ENCODE measurements at regions not wholly inside any gene's neighbourhood (a gene's known extent, or its start where the extent isn't known, plus 50 kb on each side); places are given as distances from the start of the nearest gene placed in this dataset.

DNA sequence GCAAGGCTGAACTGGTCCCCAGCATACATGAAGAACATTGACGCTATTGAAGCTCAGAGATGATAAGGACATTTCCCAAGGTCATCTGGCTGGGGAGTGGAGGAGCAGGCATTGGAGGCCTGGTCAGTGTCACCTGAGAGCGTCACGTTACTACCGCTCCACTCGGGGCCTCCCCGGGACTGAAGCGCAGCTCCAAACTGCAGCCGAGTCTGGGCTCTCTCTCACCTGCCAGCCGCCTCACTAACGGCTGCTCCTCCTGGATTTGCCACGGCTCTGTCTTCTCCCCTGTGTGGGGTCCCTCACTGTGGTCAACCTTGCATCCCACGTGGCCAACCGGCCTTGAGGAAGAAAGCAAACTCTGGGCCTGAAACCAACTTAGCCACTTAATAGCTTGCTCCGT is 111.3 kb downstream of the ADSS2 start:
- 80 to 84% (median 83%) methylated on average over 14 of the region's 14 CpGs for WGBS, 3 donors
- no peaks in the 10 kb centered on the region for H3K9me3 ChIP-seq

DNA sequence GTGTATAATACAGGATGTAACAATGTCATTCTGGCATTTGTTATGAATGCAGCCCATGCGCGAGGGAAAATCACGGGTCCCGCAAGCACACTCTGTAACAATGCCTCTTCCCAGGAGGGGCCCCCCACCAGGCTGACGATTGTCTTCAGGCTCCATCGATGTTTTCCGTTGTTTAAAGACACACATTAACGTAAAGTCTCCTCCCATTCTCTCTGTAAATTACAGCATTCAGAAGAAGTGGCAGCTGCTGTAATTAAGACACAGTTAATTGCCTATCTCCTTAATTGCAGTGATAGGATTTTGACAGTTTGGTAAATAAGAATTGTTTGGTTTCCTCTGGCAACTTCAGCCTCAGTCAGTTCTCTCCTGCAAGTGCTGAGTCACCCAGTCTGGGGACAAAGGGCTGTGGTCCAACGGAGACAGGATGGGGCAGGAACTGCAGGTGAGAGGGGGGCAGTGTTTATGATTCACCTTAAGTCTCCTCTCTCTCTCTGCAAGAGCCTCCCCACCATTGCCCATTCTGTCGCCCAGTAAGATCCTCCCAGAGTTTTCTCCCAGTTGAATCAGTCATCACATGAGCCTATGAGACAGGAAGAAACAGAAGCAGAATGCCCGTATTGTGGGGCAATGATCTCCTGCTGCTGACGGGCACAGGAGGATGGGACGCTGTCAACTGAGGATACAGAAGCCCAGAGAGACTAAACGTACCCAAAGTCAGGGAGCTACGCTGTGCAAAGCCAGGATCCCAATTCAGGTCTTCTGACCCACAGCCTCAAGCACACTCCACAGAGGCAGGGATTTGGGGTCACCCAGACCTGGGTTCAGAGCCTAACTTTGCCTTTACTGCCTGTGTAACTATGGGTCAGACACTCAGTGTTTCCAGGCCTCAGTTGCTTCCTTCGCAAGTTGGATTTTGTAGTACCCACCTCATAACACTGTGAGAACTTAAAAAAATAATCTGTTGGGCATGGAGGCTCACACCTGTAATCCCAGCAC is 110.0 kb downstream of the ADSS2 start:
- Histone ChIP-seq H3K9me3 (no peaks in the 10 kb centered on the region), H3K27ac (no peak overlapping the region), H3K4me1 (no peaks in the 10 kb centered on the region), H3K36me3 (ENCODE audit: insufficient read depth in 1 of 2, low read depth in 1 of 2) (no peaks in the 10 kb centered on the region), H3K27me3 (ENCODE audit: insufficient read depth in 3 of 3, low read length in 2 of 3) (no peaks in the 10 kb centered on the region), H3K4me3 (no peak overlapping the region)
- no peak for DNase-seq
- no peak for ATAC-seq
- 47 to 51% (median 48%) methylated on average over 16 of the region's 16 CpGs for WGBS, 3 donors
- intact Hi-C loops (cut with DNase I): no loop called here
- TF ChIP-seq, protein P1, sequence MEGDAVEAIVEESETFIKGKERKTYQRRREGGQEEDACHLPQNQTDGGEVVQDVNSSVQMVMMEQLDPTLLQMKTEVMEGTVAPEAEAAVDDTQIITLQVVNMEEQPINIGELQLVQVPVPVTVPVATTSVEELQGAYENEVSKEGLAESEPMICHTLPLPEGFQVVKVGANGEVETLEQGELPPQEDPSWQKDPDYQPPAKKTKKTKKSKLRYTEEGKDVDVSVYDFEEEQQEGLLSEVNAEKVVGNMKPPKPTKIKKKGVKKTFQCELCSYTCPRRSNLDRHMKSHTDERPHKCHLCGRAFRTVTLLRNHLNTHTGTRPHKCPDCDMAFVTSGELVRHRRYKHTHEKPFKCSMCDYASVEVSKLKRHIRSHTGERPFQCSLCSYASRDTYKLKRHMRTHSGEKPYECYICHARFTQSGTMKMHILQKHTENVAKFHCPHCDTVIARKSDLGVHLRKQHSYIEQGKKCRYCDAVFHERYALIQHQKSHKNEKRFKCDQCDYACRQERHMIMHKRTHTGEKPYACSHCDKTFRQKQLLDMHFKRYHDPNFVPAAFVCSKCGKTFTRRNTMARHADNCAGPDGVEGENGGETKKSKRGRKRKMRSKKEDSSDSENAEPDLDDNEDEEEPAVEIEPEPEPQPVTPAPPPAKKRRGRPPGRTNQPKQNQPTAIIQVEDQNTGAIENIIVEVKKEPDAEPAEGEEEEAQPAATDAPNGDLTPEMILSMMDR (IDR thresholded peaks at IDR 0.05): no peak

More for the DNA sequence above, 111.3 kb downstream of the ADSS2 start:
- H3K36me3 ChIP-seq (ENCODE audit: insufficient read depth in 1 of 2, low read depth in 1 of 2): no peaks in the 10 kb centered on the region
- H3K4me1 ChIP-seq: no peaks in the 10 kb centered on the region
- no peak for ATAC-seq
- no peaks in the 10 kb centered on the region for H3K27me3 ChIP-seq (ENCODE audit: insufficient read depth in 3 of 3, low read length in 2 of 3)
- no peak overlapping the region for H3K4me3 ChIP-seq
- no peak for DNase-seq
- H3K27ac ChIP-seq: no peak overlapping the region
- TF ChIP-seq, protein P1 (IDR thresholded peaks at IDR 0.05): no peak
- intact Hi-C loops (cut with DNase I): no loop called here

DNA sequence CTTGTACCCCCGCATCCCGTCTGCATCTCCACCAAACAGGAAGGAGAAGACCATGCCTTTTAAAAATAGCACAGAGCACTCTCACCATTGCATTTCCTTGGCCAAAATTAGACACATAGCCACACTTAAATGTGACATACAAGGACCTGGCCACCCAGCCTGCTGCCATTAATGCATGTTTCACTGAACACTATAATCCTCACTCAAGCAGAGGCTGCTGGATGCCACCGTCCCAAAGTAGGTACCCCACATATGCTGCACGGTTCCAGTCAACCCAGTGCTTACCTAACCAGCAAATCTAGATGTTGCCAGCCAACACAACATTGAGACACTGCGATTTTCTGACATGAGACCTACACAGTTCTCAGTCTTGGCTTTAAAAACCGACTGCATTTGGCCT is 107.7 kb downstream of the ADSS2 start:
- ATAC-seq: no peak
- Histone ChIP-seq H3K4me1 (no peaks in the 10 kb centered on the region), H3K27me3 (ENCODE audit: insufficient read depth in 3 of 3, low read length in 2 of 3) (no peaks in the 10 kb centered on the region), H3K36me3 (ENCODE audit: insufficient read depth in 1 of 2, low read depth in 1 of 2) (no peaks in the 10 kb centered on the region), H3K9me3 (no peaks in the 10 kb centered on the region), H3K27ac (no peak overlapping the region), H3K4me3 (no peak overlapping the region)
- TF ChIP-seq, protein P1 (IDR thresholded peaks at IDR 0.05): no peak
- WGBS, 3 donors: 84 to 86% (median 85%) methylated on average over 6 of the region's 6 CpGs
- intact Hi-C loops (cut with DNase I): no loop called here
- DNase-seq: no peak

DNA sequence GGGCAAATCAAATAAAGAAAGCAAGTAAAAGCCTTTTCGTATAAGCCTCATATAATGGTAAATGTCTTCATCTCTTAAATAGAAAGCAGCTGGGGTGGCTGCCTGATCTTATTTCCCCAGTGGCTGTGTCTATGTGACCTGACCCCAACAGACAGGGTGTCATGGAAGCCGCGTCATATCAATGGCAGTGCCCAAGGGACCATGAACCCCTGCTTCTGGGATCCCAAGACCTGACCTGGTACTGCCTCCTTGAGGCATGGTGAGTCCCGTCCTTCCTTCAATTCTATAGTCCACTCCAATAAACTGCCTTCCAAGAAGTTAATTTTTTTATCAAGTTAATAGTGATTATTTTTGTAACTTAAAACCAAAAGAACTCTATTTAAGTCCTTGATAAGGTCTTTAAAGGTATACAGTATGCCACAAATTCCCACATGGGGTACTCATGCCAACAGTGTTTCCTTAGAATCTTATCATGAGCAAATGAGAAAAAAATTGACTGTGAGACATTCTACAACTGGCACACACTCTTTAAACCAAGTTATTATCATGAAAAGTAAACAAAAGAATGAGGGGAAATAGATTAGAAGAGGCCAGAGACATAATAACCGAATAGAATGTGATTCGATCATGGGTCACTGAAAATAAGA is 104.6 kb downstream of the ADSS2 start:
- Histone ChIP-seq H3K4me1 (no peaks in the 10 kb centered on the region), H3K27me3 (ENCODE audit: insufficient read depth in 3 of 3, low read length in 2 of 3) (no peaks in the 10 kb centered on the region), H3K27ac (no peak overlapping the region), H3K9me3 (no peaks in the 10 kb centered on the region), H3K4me3 (no peak overlapping the region), H3K36me3 (ENCODE audit: insufficient read depth in 1 of 2, low read depth in 1 of 2) (no peaks in the 10 kb centered on the region)
- DNase-seq (no peak), ATAC-seq (no peak)
- WGBS, 3 donors: 72 to 75% (median 75%) methylated on average over 6 of the region's 6 CpGs
- TF ChIP-seq, protein P1 (IDR thresholded peaks at IDR 0.05): no peak
- intact Hi-C loops (cut with DNase I): no loop called here
